KBM-7 (cell line): ENCODE measurements at regions not wholly inside any gene's neighbourhood (a gene's known extent, or its start where the extent isn't known, plus 50 kb on each side); places are given as distances from the start of the nearest gene placed in this dataset.

ENCODE experiments used
- DNase-seq: peaks from one replicate; pipeline ENCODE4 v3.0.0-alpha.2; 2015
- in situ Hi-C: fragments of 300-500 bp; cut with MboI; formaldehyde crosslinking; loops from 2 replicates; pipeline ENCODE4 v1.14.3; 2020; ENCODE audit warnings: low sequenced_read_pairs, low pct_unique_long_range_greater_than_20kb, mixed read lengths

DNA sequence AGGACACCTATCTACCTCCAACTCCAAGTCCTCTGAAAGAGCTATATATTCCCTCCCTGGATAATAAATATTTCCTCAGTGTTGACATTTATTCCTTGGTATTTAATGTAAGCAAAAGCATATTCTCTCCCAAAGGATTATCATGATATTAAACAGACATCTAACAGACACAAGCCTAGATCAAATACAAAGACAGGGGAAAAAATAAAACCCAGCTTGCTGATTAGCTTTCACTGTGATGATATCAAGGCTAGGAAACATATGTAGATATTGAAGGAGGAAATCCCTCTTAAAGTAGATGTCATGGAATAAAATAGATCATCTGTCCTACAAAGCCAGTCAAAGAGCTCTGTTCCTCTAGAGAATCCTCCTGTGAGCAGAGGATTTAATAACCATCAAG is 95.2 kb downstream of the CRPPA start:
- no peak for DNase-seq
- in situ Hi-C loops = no loop called here

DNA sequence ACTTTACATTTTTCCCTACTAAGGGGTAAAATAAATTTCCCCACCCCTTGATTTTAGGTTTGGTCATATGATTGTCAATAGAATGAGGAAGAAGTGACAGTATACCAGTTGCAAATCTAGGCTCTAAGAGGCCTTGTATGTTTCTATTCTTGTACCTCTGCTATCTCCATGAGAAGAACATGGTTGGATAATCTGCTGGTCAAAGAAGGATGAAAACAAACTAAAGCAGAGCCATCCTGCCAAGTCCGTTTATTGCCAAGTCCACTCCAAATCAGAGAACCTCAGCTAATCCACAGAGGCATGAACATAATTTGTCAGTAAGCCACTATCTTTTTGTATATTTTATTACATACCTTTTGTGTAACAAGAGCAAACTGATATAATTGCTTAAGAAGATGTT is 98.0 kb downstream of the CRPPA start:
- no peak for DNase-seq
- in situ Hi-C loops = no loop called here

DNA sequence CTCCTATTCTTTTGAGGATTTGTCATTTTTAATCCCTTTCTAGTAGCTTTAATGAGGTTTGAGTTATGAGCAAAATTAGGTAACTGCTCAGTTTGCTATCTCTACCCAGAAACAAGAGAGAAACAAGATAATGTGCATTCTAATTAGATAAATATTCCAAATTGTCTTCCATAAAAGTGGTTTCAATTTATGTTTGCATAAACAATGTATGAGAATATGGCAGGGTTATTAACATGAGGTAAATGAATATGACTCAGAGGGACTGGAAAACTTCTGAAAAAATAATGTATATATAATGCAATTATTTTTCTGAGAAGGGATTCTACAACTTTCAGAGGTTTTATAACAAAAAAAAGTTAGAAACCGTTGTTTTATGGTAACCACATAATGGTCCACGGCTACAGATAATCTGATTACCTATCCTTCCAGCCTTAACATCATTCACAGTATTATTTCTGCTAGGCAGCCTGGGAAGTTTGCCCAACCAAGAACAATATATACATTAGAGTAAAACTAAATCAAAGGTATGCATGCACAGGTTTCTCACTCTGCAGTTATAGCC is 101.2 kb downstream of the CRPPA start:
- in situ Hi-C loops = no loop called here
- DNase-seq = no peak

DNA sequence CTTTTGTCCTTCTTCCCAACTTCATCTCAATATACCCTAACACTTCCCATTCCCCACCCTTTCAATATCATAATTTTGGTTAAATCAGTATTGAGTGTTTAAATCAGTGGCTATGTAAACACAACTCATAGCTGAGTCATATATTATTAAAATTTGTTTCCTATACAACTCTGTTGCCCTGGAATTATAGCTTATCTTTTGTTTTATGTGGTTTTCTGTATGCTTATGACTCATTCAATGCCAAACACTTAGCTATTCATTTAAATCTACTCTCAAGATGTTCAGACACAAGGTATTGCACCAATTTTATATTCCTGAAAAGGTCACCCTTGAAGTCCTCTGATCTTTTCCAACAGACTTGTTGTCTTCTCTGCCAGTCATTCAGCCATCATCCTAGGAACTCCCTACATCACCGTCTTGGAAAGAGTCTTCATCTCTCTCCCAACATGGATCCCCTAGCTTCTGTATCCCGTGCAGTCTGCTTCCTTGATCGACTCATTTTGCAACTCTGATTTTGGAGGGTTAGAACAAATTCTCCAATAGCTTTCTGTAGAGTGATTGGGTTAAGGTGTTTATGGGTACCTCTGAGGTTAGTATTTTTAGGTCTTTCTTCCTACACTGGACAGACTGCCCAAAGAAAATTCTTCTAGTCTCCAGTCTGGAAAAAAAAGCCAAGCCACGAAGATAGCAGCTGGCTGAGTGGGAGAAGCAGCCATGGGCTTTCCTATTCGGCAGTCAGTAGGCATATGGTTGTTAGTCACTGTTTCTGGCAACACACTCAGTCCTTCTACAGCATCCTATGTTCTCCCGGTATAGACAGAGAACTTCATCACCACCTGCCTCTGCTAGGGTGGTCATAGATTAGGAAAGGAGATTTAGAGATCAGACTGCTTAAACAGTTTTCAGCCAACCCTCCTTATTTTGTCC is 102.1 kb downstream of the CRPPA start:
- in situ Hi-C loops = no loop called here
- DNase-seq = no peak

DNA sequence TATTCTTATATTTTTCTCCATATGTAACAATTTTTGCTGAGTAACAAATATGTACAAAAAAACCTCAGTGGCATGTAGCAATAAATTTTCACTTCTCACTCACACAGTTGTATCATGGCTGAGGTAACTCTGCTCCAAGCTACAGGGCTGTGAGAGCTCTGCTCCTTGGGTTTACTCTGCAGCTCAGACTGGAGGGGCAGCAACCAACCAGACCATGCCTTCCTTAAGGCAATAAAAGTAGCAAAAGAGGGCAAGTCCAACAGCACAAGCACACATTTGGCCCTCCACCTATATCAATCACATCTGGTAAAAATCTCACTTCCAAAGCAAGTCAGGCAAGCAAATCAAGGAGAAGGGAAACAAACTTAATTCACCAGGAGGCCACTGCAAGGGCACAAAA is 102.9 kb downstream of the CRPPA start:
- no peak for DNase-seq
- in situ Hi-C loops = no loop called here

DNA sequence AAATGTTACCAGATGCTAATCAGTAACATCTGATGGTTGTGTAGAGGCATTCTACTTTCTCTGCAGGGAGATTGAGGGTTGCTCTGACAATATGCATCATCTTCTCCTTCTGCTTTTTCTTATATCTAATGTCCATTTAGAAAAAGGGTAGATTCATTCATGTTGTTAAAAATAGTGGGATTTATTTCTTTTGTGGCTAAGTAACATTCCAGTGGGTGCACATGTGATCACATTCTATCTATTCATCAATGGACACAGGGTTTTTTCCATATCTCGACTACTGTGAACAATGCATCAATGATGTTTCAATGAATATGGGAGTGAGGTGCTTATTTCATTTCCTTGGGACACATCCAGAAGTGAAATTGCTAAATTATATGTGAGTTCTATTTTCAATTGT is 103.9 kb downstream of the CRPPA start:
- in situ Hi-C loops = no loop called here
- DNase-seq = no peak

DNA sequence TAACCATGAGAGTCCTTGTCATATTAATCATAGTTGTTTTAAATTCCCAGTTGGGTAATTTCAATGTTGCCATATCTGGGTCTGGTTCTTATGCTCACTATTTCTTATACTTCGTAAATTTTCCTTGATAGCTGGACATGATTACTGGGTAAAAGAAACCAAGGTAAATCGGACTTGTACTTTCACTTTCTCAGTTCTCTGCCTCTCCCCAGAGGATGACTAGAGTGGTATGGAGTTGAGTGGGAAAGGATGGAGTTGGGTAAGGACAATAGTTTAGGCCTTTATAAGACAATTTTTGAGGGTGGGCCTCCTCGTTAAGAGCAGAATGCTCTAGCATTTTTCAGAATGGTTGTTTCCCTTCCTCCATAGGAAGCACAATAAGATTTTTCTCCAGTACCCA is 106.1 kb downstream of the CRPPA start:
- in situ Hi-C loops = no loop called here
- no peak for DNase-seq

DNA sequence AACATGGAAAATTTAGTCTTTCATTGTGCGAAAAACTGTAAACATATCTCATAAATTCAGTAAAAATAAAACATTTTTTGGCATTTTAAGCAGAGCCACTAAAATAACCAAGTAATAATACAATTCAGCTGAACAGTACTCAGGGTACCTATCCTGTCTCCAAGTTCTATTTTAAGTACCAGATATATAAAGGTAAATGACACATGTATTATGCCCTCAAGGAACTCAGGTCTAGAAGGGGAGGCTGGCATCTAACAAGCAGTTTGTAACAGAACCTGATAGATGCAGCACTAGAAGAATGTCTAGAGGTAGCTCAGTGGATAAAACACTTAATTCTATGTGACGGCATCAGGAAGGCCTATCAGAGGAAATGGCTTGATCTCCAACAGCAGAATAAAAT is 112.2 kb downstream of the CRPPA start:
- in situ Hi-C loops = no loop called here
- DNase-seq = no peak

DNA sequence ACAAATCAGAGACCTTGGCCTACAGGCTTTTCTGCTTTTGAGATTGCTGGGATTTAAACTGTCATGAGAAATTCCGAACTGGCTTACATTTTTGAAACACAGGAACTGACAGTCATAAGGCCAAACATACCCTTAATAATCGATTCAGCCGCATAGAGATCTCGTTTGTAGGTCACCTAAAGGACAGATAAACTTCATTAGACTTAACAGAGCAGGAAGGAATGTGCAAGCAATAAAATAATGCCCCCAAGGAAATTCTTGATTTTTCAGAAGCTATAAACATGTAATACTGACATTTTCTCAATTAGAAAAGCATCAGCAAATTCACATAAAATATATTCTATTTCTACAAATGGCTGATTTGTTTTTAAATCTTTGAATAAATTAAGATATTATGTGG is 120.0 kb downstream of the CRPPA start:
- in situ Hi-C loops = no loop called here
- no peak for DNase-seq

DNA sequence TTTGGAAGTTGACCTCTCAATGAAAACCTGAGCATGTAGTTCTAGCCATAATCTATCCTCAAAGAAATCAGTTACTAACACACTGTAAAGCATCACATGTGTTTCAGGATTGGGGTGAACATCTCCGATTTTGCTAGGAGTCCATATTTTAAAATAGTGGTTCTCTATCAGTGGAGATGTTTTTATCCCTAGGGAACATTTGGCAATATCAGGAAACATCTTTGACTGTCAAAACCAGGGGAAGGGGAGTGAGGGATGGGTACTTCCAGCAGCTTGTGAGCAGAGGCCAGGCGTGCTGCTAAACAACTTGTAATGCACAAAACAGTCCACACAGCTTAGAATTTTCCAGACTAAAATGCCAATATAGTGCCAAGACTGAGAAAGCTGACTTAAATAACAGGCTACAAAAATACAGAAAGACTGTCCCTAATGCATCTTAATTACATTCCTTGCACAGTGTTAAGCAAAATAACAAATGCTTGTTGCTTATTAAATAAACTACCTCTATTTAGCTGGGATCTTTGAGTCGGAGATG is 120.9 kb downstream of the CRPPA start:
- in situ Hi-C loops = no loop called here
- DNase-seq = no peak

DNA sequence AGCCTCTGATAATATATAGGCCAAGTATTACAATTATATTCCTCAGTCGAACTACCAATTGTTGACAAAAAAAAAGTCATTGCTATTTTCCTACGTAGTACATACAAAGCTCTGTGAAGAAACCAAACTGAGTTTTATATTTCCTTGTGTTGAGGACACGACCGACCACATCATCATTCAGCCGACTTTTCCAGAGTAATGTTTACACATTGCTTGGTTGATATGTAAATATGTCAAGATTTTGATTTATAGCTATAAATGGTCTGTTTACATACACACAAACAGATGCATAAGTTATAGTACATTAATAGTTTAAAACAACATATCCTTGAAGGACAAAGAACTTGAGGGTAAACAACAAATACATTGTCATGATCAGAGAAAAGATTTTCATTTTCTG is 121.5 kb downstream of the CRPPA start:
- in situ Hi-C loops = no loop called here
- DNase-seq = no peak

DNA sequence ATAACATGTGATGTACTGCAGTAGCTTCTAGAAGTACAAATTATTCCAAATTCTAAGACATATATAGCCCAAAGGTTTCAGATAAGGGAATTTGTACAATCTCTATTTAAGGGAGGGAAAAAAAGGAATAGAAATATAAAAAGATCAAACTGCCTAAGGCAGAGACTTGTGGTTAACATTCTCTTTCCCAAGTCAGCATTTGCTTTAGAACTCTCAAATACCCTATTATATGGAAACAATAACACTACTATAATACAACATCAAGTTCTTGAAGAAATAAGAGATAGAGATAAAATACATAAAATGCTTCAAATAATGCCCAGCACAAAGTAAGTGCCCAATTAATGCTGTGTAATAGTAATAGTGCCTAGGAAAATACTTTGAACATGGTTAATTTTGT is 123.1 kb downstream of the CRPPA start:
- in situ Hi-C loops = no loop called here
- DNase-seq = no peak

DNA sequence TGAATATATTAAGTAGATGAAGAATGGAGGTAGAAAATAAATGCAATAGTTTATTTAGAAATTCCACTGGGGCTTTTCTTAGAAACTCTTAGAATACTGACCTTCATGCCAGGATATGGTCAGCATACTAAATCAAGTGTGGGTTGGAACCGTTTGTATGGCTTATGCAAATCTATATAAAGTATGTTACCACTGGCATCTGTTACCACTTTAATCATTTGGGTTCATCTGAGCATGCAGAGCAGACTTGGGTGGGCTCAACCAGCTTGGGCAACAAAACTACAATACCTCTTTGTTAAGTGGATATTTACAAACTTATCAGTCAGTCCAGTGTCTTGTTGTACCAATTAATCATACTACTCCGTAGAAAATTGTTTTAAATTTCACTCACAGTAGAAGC is 125.8 kb downstream of the CRPPA start:
- in situ Hi-C loops = no loop called here
- DNase-seq = no peak

DNA sequence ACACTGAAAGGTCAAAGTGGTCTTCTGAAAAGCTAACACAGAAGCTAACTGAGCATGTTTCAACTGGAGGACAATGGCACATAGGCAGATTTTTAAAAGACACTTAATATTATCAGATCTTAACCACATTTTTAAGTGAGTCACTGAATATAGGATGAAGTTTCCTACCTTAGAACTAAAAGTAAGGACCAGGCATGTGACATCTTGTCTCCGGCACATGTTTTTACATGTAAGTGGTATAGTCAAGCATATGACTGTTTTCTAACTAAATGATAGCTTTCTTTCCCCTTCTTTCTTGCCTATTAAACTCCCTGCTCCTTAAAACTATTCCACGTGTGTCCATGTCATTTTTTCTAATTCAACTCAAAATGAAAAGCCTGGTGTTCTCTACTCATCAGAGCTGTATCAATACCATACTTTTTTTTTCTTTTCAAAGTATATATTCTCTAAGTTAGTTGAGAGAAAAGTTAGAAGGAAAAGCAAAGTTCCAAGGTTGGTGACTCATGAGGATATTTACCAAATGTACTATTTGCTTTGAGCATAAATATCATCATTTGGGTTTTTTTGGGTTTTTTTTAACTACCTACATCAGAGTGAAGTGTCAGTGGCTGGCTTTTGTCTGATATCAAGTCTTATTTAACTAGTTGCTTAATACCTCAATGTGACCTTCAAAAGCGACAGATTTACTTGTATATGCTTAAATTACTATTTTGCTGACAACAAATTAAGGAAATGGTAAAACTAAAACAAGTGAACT is 127.5 kb downstream of the CRPPA start:
- no peak for DNase-seq
- in situ Hi-C loops = no loop called here

DNA sequence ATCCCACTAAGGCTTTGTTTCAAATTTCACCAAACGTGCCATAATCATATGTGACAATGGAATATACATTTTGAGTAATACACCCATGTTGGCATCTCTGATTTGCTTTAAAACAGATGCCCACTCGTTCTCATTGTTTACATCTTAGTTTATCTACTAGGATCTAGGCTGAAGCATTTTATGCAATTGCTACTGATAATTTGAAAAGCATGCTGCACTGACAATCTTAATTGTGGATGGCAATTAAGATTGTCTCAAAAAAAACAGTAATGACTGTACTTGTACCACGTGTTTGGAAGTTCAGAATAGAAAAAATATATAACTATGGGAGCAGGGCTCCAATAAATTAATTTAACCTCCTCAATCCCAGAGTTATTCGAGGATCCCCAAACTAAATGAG is 136.8 kb downstream of the CRPPA start:
- in situ Hi-C loops = no loop called here
- no peak for DNase-seq

DNA sequence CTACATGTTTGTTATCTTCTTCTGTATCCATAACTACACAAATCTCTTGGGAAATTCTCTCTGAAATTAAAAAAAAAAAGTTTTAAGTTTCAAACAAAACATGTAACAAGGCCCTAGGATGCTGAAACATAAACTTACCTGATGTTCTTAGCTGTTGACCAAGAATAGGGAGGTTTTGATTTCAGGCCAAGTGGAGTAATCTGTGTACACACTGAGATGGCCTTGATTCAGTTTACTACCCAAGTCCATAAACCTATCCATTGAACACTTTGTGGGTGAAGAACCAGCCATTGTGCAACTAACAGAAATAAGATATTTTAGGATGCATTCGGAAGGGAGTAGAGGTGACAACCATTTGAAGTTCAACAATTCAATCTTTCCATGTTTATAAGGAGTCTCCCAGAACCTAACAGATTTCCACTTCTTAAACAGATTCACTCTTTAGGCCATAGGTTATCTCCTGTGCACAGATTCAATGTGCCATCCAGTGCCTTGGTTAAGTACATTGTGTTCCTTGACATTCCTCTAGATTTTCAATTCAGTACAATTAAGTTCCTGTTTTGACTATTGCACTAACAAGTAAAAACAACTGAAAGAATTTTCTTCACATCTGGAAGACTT is 143.1 kb downstream of the CRPPA start:
- in situ Hi-C loops = no loop called here
- no peak for DNase-seq

DNA sequence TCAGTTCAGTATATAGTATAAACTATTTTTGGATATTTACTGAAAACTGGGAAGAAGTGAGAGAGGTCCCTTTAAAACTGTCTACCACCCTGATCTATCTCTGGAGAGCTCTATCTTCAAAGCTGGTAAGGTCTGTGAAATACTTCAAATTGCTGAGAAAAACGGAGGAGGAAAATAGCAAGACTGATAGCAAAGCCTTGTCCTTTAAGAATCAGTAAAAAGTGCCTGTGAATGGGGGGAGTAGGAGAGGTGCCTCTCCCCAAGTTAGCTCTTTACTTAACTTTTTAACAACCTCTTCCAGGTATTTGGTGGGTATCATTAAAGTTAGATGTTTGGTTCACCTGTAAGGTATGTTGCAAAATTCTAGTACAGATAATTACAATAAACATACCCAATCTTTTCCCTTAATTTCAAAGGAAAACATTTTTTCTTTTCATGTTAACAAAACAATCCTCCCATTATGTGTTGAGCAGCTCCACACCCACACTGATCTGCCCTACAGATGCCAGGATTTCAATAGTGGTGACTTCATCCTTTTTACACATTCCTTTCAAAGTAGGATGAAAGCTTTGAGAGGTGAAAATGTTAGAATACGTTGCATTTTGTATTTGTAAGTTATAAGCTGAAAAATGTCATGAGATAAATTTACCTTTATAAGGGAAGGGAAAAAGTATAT is 149.2 kb downstream of the CRPPA start:
- no peak for DNase-seq
- in situ Hi-C loops = no loop called here

DNA sequence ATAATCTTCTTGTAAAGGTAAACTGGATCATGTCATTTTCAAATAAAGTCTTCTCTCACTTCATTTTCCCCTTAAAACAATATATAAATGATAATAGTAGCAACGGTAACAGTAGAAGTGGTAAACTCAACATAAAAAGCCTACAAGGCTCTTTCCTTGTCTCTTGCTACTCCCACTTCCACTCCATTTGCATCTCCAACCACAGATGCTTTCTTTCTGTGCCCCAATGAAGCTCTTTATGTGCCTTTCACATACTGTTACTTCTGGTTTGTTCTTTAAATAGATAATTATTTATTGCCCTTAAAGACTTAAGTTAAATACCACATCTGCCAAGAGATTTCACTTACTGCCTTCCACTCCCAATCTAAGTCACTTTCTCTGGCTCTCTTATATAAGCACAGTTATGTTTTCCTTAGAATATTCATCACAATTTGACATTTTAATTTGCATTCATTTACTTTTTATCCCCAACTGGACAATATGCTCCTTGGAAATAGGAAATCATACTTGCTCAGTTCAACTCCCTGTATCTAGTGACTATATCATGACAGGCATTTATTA is 149.9 kb downstream of the CRPPA start:
- in situ Hi-C loops = no loop called here
- peak; percentile 28 for DNase-seq

DNA sequence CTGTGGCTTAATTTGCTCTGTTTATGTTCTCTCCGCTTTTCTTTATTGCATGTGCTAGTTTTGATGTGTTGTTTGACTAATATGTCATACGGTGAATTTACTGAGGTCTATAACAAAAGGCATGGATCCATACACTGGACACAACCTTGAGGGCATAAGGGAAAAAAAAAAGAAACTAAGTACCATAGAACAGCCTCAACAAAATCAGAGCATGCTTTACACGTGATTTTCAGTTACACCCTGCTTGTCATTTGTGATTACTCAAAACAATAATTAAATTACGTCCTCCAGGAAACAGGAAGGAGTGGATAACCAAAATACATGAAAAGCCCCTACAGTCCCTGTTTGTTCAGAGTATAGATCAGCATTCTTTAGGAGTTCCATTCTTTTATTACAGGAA is 150.5 kb downstream of the CRPPA start:
- in situ Hi-C loops = no loop called here
- no peak for DNase-seq
